ENCODE measurements at regions not wholly inside any gene's neighbourhood (a gene's known extent, or its start where the extent isn't known, plus 50 kb on each side); places are given as distances from the start of the nearest gene placed in this dataset.
"Not testable (repeated sequence)": the region's sequence is repeated elsewhere in the genome, so short reads cannot be mapped to it uniquely, and the experiment has no call there.

- TF ChIP-seq MAX (IDR thresholded peaks at IDR 0.05); CTCF (IDR thresholded peaks at IDR 0.05; ENCODE audit: control extremely low read depth in 1 of 3, insufficient read depth in 1 of 3, low read depth in 1 of 3, low read length in 3 of 3); EZH2 (IDR thresholded peaks at IDR 0.05; ENCODE audit: low read depth, low read length, severe bottlenecking); POLR2A (IDR thresholded peaks at IDR 0.05; ENCODE audit: control extremely low read depth in 1 of 2, low read depth in 2 of 2, low read length in 2 of 2); POLR2AphosphoS5 (IDR thresholded peaks at IDR 0.05; ENCODE audit: low read depth, low read length); JUN (IDR thresholded peaks at IDR 0.05; ENCODE audit: low read depth, low read length); KDM5A (IDR thresholded peaks at IDR 0.05; ENCODE audit: low read length); CEBPB (IDR thresholded peaks at IDR 0.05; ENCODE audit: low read depth, low read length); MAFK (IDR thresholded peaks at IDR 0.05; ENCODE audit: low read depth, low read length): not testable (repeated sequence)
These were observed 97.7 kb downstream of the TSN start for GRCh38 chr2:121853149-121853548.
